Osteoblast (primary cell): ENCODE measurements at regions not wholly inside any gene's neighbourhood (a gene's known extent, or its start where the extent isn't known, plus 50 kb on each side); places are given as distances from the start of the nearest gene placed in this dataset.

Experiments used
- DNase-seq: peaks from one replicate; pipeline ENCODE4 v3.0.0; 2011; ENCODE audit warnings: low spot score, mixed read lengths; ENCODE audit not compliant: insufficient read length; ENCODE audit errors: missing footprints
- H2AFZ ChIP-seq: 2 replicates; pipeline ENCODE4 v1.6.0; 2011; ENCODE audit warnings: mild to moderate bottlenecking, low read length
- H3K27ac ChIP-seq: 2 replicates; pipeline ENCODE4 v1.5.1; 2011; ENCODE audit warnings: mild to moderate bottlenecking, low read depth, low read length, moderate library complexity
- H3K27me3 ChIP-seq: 2 replicates; pipeline ENCODE4 v1.6.0; 2012; ENCODE audit warnings: mild to moderate bottlenecking, control low read depth, inconsistent platforms, low read length, moderate library complexity; ENCODE audit not compliant: insufficient read depth
- H3K36me3 ChIP-seq: 2 replicates; pipeline ENCODE4 v1.5.1; 2011; ENCODE audit warnings: mild to moderate bottlenecking, low read length, control low read depth, moderate library complexity; ENCODE audit not compliant: insufficient read depth
- H3K4me1 ChIP-seq: 2 replicates; pipeline ENCODE4 v1.5.1; 2011; ENCODE audit warnings: mild to moderate bottlenecking, low read length, control low read depth, moderate library complexity; ENCODE audit not compliant: insufficient read depth
- H3K4me2 ChIP-seq: 2 replicates; pipeline ENCODE4 v1.6.0; 2011; ENCODE audit warnings: mild to moderate bottlenecking, low read length; ENCODE audit not compliant: insufficient read depth
- H3K4me3 ChIP-seq: fragments of 200-600 bp; sonication (generic); 3 replicates; pipeline ENCODE4 v1.5.1; 2012; ENCODE audit warnings: mild to moderate bottlenecking, low read length, inconsistent platforms; ENCODE audit not compliant: insufficient read depth
- H3K79me2 ChIP-seq: 2 replicates; pipeline ENCODE4 v1.6.0; 2012; ENCODE audit warnings: mild to moderate bottlenecking, low read length, control low read depth, inconsistent platforms; ENCODE audit not compliant: insufficient read depth
- H3K9me3 ChIP-seq: 2 replicates; pipeline ENCODE4 v1.5.1; 2011; ENCODE audit warnings: low read depth, low read length, control low read depth
- H4K20me1 ChIP-seq: 2 replicates; pipeline ENCODE4 v1.6.0; 2012; ENCODE audit warnings: mild to moderate bottlenecking, low read length, control low read depth; ENCODE audit not compliant: insufficient read depth
- CTCF ChIP-seq: IDR thresholded peaks from 2 replicates; pipeline ENCODE4 v1.5.1; 2011; ENCODE audit warnings: mild to moderate bottlenecking, low read depth, low read length, moderate library complexity; ENCODE audit errors: extremely low read depth

- Histone ChIP-seq H3K36me3 (no peaks in the 10 kb centered on the region), H3K79me2 (no peaks in the 10 kb centered on the region), H3K27ac (no peak overlapping the region), H2AFZ (no peak overlapping the region), H3K4me2 (no peak overlapping the region), H3K27me3 (no peaks in the 10 kb centered on the region), H4K20me1 (no peaks in the 10 kb centered on the region), H3K9me3 (no peaks in the 10 kb centered on the region), H3K4me1 (no peaks in the 10 kb centered on the region), H3K4me3 (no peak overlapping the region)
- no peak for DNase-seq
- no peak for TF ChIP-seq CTCF
Observed at GRCh38 chr6:10084111-10084986, 330.5 kb downstream of the TFAP2A start.

- Histone ChIP-seq H3K4me2 (no peak overlapping the region), H3K36me3 (no peaks in the 10 kb centered on the region), H4K20me1 (no peaks in the 10 kb centered on the region), H3K79me2 (no peaks in the 10 kb centered on the region), H3K4me3 (no peak overlapping the region), H3K4me1 (no peaks in the 10 kb centered on the region), H3K27me3 (no peaks in the 10 kb centered on the region), H2AFZ (no peak overlapping the region), H3K9me3 (peaks cover 3% of the 10 kb centered on the region), H3K27ac (no peak overlapping the region)
- TF ChIP-seq CTCF, result no peak
- DNase-seq, result no peak
Observed at GRCh38 chr6:10082385-10082784, 332.5 kb downstream of the TFAP2A start.

GRCh38 chr6:10081957-10082356 is 332.9 kb downstream of the TFAP2A start:
- Histone ChIP-seq H2AFZ (no peak overlapping the region), H3K4me2 (no peak overlapping the region), H3K4me3 (no peak overlapping the region), H3K9me3 (peaks cover 3% of the 10 kb centered on the region), H3K27me3 (no peaks in the 10 kb centered on the region), H4K20me1 (no peaks in the 10 kb centered on the region), H3K79me2 (no peaks in the 10 kb centered on the region), H3K36me3 (no peaks in the 10 kb centered on the region), H3K27ac (no peak overlapping the region), H3K4me1 (no peaks in the 10 kb centered on the region)
- TF ChIP-seq CTCF, result no peak
- DNase-seq, result no peak

- no peaks in the 10 kb centered on the region for H3K79me2 ChIP-seq
- H3K9me3 ChIP-seq, result peaks cover 3% of the 10 kb centered on the region
- H4K20me1 ChIP-seq, result no peaks in the 10 kb centered on the region
- H3K4me3 ChIP-seq, result no peak overlapping the region
- H3K4me2 ChIP-seq, result no peak overlapping the region
- DNase-seq, result no peak
- no peak for TF ChIP-seq CTCF
- H3K36me3 ChIP-seq, result no peaks in the 10 kb centered on the region
- H3K4me1 ChIP-seq, result no peaks in the 10 kb centered on the region
- H3K27ac ChIP-seq, result no peak overlapping the region
- no peaks in the 10 kb centered on the region for H3K27me3 ChIP-seq
- no peak overlapping the region for H2AFZ ChIP-seq
Observed at GRCh38 chr6:10081075-10081474, 333.8 kb downstream of the TFAP2A start.
